A673 (cell line): ENCODE measurements at regions not wholly inside any gene's neighbourhood (a gene's known extent, or its start where the extent isn't known, plus 50 kb on each side); places are given as distances from the start of the nearest gene placed in this dataset.

Source experiments
- BruUV-seq: library from RNA; stranded (reverse); fragments of 400-500 nt; replicated peaks from 2 replicates; lab custom pipeline; 2021; lab: Mats Ljungman, UMichigan
- CTCF ChIA-PET: fragments of 300-600 bp; sonication (Branson Sonifier 250); formaldehyde crosslinking; loops from one replicate; lab custom pipeline; 2022; ENCODE audit warnings: antibody characterized with exemption; lab: Charles Lee
- POLR2A ChIA-PET: fragments of 300-600 bp; sonication (Branson Sonifier 250); formaldehyde crosslinking; loops from one replicate; lab custom pipeline; 2022; ENCODE audit warnings: antibody characterized with exemption; ENCODE audit not compliant: low non-redundant PET; lab: Charles Lee
- DNase-seq: peaks from one replicate; pipeline ENCODE4 v3.0.0-alpha.2; 2015; ENCODE audit warnings: low spot score
- H3K27ac ChIP-seq: fragments of 200-600 bp; sonication (generic); 2 replicates; pipeline ENCODE4 v1.5.1; 2016; ENCODE audit warnings: mixed run types, low read depth, mild to moderate bottlenecking, mixed read lengths, antibody characterized with exemption, low read length; ENCODE audit not compliant: poor library complexity, severe bottlenecking
- H3K27me3 ChIP-seq: fragments of 200-600 bp; sonication (generic); replicated peaks from 2 replicates; pipeline ENCODE4 v1.6.1; 2017; ENCODE audit warnings: mixed run types, low read depth, mild to moderate bottlenecking, mixed read lengths, antibody characterized with exemption, low read length; ENCODE audit not compliant: insufficient read depth, poor library complexity
- H3K36me3 ChIP-seq: fragments of 200-600 bp; sonication (generic); 2 replicates; pipeline ENCODE4 v1.6.1; 2016; ENCODE audit warnings: mixed run types, mild to moderate bottlenecking, mixed read lengths, antibody characterized with exemption, low read length; ENCODE audit not compliant: insufficient read depth, poor library complexity, severe bottlenecking
- H3K4me1 ChIP-seq: fragments of 200-600 bp; sonication (generic); 2 replicates; pipeline ENCODE4 v1.6.1; 2017; ENCODE audit warnings: mixed run types, mild to moderate bottlenecking, mixed read lengths, antibody characterized with exemption, low read length; ENCODE audit not compliant: insufficient read depth, poor library complexity, severe bottlenecking
- H3K4me3 ChIP-seq: fragments of 200-600 bp; sonication (generic); 2 replicates; pipeline ENCODE4 v1.5.1; 2016; ENCODE audit warnings: low read depth, mixed run types, mild to moderate bottlenecking, mixed read lengths, low read length; ENCODE audit not compliant: poor library complexity, severe bottlenecking
- H3K9me3 ChIP-seq: fragments of 200-600 bp; sonication (generic); 2 replicates; pipeline ENCODE4 v1.6.1; 2016; ENCODE audit warnings: mixed run types, low read depth, mild to moderate bottlenecking, mixed read lengths, antibody characterized with exemption, low read length; ENCODE audit not compliant: poor library complexity, severe bottlenecking
- EZH2 ChIP-seq: fragments of 200-600 bp; sonication (generic); IDR thresholded peaks from 2 replicates; pipeline ENCODE4 v1.6.1; 2017; ENCODE audit warnings: borderline replicate concordance, low read depth, mild to moderate bottlenecking, mixed read lengths, antibody characterized with exemption, low read length; ENCODE audit not compliant: poor library complexity, severe bottlenecking
- intact Hi-C: fragments of 100-400 bp; cut with micrococcal nuclease; formaldehyde crosslinking; loops from one replicate; pipeline ENCODE4 v1.10.0; 2022; ENCODE audit not compliant: unreplicated experiment
- TF ChIP-seq, protein P1 (sequence below): fragments of 300-800, 200-600 bp; sonication (generic); conservative IDR thresholded peaks from 2 replicates; pipeline ENCODE4 v1.5.1; 2017; ENCODE audit warnings: low read depth, mild to moderate bottlenecking, antibody characterized with exemption, low read length, moderate library complexity, mixed read lengths

DNA sequence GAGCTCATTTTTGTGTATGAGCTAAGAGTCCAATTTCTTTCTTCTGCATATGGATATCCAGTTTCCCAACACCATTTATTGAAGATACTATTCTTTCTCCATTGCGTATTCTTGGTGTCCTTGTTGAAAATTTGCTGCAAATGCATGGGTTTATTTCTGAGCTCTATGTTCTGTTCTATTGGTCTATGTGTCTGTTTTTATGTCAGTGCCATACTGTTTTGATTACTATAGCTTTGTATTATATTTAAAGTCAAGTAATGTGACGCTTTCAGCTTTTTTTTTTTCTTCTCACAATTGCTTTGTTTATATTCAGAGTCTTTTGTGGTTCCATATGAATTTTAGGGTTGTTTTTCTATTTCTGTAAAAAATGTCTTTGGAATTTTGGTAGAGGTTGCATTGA lies 247.1 kb upstream of the TBX3 start:
- CTCF ChIA-PET: interaction anchor here (0.6 kb wide), 1 partner anchor 41 kb away, joined by 3 read pairs; no protein-coding TSS in a partner anchor
- intact Hi-C loops: no loop called here

DNA sequence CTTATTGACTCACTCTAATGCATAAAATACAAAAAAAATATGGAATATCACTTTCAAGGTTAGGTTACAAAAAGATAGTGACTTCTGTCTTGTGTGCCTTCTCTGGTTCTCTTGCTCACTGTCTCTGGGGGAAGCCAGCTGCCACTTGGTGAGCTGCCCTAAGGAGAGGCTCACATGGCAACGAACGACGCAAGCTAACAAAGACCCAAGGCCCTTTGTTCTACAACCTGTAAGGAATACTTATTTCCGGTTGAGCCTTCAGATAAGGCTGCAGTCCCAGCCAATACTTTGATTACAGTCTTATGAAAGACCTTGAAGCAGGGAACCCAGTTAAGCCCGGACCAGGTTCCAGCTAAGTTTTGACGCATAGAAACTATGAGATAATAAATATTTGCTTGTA lies 242.4 kb upstream of the TBX3 start:
- Histone ChIP-seq H3K4me3 (no peak overlapping the region), H3K27ac (no peak overlapping the region), H3K27me3 (no peaks in the 10 kb centered on the region), H3K36me3 (no peaks in the 10 kb centered on the region), H3K4me1 (no peaks in the 10 kb centered on the region), H3K9me3 (peaks cover 39% of the 10 kb centered on the region)
- BruUV-seq: no TSS peak
- TF ChIP-seq EZH2: no peak
- TF ChIP-seq, protein P1, sequence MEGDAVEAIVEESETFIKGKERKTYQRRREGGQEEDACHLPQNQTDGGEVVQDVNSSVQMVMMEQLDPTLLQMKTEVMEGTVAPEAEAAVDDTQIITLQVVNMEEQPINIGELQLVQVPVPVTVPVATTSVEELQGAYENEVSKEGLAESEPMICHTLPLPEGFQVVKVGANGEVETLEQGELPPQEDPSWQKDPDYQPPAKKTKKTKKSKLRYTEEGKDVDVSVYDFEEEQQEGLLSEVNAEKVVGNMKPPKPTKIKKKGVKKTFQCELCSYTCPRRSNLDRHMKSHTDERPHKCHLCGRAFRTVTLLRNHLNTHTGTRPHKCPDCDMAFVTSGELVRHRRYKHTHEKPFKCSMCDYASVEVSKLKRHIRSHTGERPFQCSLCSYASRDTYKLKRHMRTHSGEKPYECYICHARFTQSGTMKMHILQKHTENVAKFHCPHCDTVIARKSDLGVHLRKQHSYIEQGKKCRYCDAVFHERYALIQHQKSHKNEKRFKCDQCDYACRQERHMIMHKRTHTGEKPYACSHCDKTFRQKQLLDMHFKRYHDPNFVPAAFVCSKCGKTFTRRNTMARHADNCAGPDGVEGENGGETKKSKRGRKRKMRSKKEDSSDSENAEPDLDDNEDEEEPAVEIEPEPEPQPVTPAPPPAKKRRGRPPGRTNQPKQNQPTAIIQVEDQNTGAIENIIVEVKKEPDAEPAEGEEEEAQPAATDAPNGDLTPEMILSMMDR: no peak
- DNase-seq: no peak
- ChIA-PET CTCF (no interaction called here), POLR2A (no interaction called here)
- intact Hi-C loops: no loop called here

More for the DNA sequence above, 247.1 kb upstream of the TBX3 start:
- POLR2A ChIA-PET: no interaction called here
- Histone ChIP-seq H3K27ac (no peak overlapping the region), H3K9me3 (peaks cover 31% of the 10 kb centered on the region), H3K4me1 (no peaks in the 10 kb centered on the region), H3K4me3 (no peak overlapping the region), H3K36me3 (no peaks in the 10 kb centered on the region), H3K27me3 (no peaks in the 10 kb centered on the region)
- no peak for TF ChIP-seq EZH2
- TF ChIP-seq, protein P1: no peak
- no TSS peak for BruUV-seq
- DNase-seq: no peak

DNA sequence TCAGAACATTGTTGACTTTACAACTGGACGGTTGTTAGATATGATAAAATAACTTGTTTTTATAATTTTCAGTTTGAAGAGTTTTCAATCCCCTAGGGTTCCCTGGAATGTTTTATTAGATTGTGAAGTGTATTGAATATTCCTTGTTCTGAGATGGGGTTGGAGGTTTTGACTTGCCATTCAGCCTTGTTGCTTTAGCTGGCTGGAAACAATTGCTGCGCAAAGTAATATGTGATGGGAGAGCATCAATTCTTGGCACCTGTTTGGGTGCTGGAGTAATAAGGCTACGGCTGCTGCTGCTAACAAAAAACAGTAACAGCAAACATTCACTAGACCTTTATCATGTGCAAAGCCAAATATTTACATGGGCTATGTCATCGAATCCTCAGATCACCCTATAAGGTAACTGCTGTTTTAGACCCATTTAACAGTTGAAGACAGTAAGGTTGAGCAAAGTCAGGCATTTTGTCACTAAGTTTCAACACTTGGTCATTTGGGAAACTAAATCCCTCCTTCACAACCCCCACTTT lies 241.0 kb upstream of the TBX3 start:
- no peaks in the 10 kb centered on the region for H3K27me3 ChIP-seq
- H3K4me3 ChIP-seq: no peak overlapping the region
- no peaks in the 10 kb centered on the region for H3K4me1 ChIP-seq
- BruUV-seq: no TSS peak
- no peaks in the 10 kb centered on the region for H3K36me3 ChIP-seq
- ChIA-PET POLR2A (no interaction called here), CTCF (no interaction called here)
- H3K9me3 ChIP-seq: peaks cover 32% of the 10 kb centered on the region
- no peak for DNase-seq
- TF ChIP-seq, protein P1: no peak
- TF ChIP-seq EZH2: no peak
- H3K27ac ChIP-seq: no peak overlapping the region
- intact Hi-C loops: no loop called here
